ENCODE measurements at regions not wholly inside any gene's neighbourhood (a gene's known extent, or its start where the extent isn't known, plus 50 kb on each side); places are given as distances from the start of the nearest gene placed in this dataset.
"Not testable (repeated sequence)": the region's sequence is repeated elsewhere in the genome, so short reads cannot be mapped to it uniquely, and the experiment has no call there.

GRCh38 chr16:52353249-52353648 lies 193.7 kb downstream of the TOX3 start:
- Mint-ChIP-seq H3K27ac (ENCODE audit: low read depth) (no peak overlapping the region), H3K36me3 (ENCODE audit: insufficient read depth) (no peaks in the 10 kb centered on the region), H3K4me3 (no peak overlapping the region), H3K9me3 (peaks cover 11% of the 10 kb centered on the region), H3K4me1 (no peaks in the 10 kb centered on the region), H3K27me3 (no peaks in the 10 kb centered on the region)
- ATAC-seq (replicated peaks; ENCODE audit: extremely low read depth, poor library complexity, severe bottlenecking), result no peak
- no peak for DNase-seq (ENCODE audit: low spot score in 2 of 2)

- no peaks in the 10 kb centered on the region for H3K27me3 Mint-ChIP-seq
- H3K27ac Mint-ChIP-seq (ENCODE audit: low read depth), result no peak overlapping the region
- ATAC-seq (replicated peaks; ENCODE audit: extremely low read depth, poor library complexity, severe bottlenecking) (no peak), DNase-seq (ENCODE audit: low spot score in 2 of 2) (no peak)
- H3K36me3 Mint-ChIP-seq (ENCODE audit: insufficient read depth), result no peaks in the 10 kb centered on the region
- H3K4me1 Mint-ChIP-seq, result no peaks in the 10 kb centered on the region
- peaks cover 11% of the 10 kb centered on the region for H3K9me3 Mint-ChIP-seq
- H3K4me3 Mint-ChIP-seq, result no peak overlapping the region
Observed at GRCh38 chr16:52351451-52351850, 195.5 kb downstream of the TOX3 start.

DNA sequence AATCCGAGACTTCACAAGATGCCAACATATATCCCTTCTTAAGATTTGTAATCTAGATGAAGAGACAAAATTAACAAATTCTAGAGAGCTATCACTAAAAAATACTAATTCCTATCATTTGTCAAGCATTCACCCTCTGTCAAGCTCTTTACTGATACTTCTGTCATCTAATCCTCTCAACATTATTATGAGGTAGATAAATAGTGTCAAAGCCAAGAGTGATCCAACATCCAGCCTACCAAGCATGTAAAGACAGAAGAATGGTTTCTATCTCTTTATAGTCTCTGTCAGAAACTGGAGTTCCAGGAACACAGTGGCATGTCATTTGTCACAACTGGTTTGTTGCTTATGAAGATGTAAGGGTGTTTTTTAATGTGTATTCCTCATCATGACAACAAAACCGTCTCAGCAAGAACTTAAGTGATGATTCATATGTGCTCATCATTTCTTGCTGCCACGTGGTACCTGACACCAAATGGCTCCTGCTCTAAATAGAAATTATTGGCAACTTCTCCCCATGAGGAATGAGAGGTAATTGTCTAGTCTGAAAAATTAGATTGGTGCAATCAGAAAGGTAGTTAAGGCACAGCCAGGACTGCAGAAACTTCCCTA lies 196.8 kb downstream of the TOX3 start:
- no peak overlapping the region for H3K4me3 Mint-ChIP-seq
- H3K9me3 Mint-ChIP-seq, result peaks cover 11% of the 10 kb centered on the region
- no peaks in the 10 kb centered on the region for H3K27me3 Mint-ChIP-seq
- H3K27ac Mint-ChIP-seq (ENCODE audit: low read depth), result no peak overlapping the region
- H3K4me1 Mint-ChIP-seq, result no peaks in the 10 kb centered on the region
- no peak for DNase-seq (ENCODE audit: low spot score in 2 of 2)
- ATAC-seq (replicated peaks; ENCODE audit: extremely low read depth, poor library complexity, severe bottlenecking), result no peak
- no peaks in the 10 kb centered on the region for H3K36me3 Mint-ChIP-seq (ENCODE audit: insufficient read depth)

- Mint-ChIP-seq H3K27me3 (no peaks in the 10 kb centered on the region), H3K9me3 (peaks cover 12% of the 10 kb centered on the region), H3K36me3 (ENCODE audit: insufficient read depth) (peaks cover 4% of the 10 kb centered on the region), H3K4me1 (no peaks in the 10 kb centered on the region), H3K27ac (ENCODE audit: low read depth) (no peak overlapping the region), H3K4me3 (no peak overlapping the region)
- ATAC-seq (replicated peaks; ENCODE audit: extremely low read depth, poor library complexity, severe bottlenecking) (no peak), DNase-seq (ENCODE audit: low spot score in 2 of 2) (no peak)
Observed at GRCh38 chr16:52346709-52347108, 200.2 kb downstream of the TOX3 start.

DNA sequence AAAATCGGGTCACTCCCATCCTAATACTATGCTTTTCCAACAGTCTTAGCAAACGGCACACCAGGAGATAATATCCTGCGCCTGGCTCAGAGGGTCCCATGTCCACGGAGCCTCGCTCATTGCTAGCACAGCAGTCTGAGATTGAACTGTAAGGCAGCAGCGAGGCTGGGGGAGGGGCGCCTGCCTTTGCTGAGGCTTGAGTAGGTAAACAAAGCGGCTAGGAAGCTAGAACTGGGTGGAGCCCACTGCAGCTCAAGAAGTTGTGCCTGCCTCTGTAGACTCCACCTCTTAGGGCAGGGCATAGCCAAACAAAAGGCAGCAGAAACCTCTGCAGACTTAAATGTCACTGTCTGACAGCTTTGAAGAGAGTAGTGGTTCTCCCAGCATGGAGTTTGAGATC lies 213.3 kb downstream of the TOX3 start:
- H3K4me1 Mint-ChIP-seq; ATAC-seq (replicated peaks; ENCODE audit: extremely low read depth, poor library complexity, severe bottlenecking); DNase-seq (ENCODE audit: low spot score in 2 of 2); H3K27me3 Mint-ChIP-seq; H3K4me3 Mint-ChIP-seq; H3K27ac Mint-ChIP-seq (ENCODE audit: low read depth); H3K36me3 Mint-ChIP-seq (ENCODE audit: insufficient read depth): not testable (repeated sequence)
- peaks cover 22% of the 10 kb centered on the region for H3K9me3 Mint-ChIP-seq

GRCh38 chr16:52320930-52321439 lies 226.0 kb downstream of the TOX3 start:
- no peak for DNase-seq (ENCODE audit: low spot score in 2 of 2)
- no peaks in the 10 kb centered on the region for H3K36me3 Mint-ChIP-seq (ENCODE audit: insufficient read depth)
- H3K27ac Mint-ChIP-seq (ENCODE audit: low read depth), result no peak overlapping the region
- no peaks in the 10 kb centered on the region for H3K4me1 Mint-ChIP-seq
- peaks cover 17% of the 10 kb centered on the region for H3K9me3 Mint-ChIP-seq
- no peak overlapping the region for H3K4me3 Mint-ChIP-seq
- H3K27me3 Mint-ChIP-seq, result no peaks in the 10 kb centered on the region
- no peak for ATAC-seq (replicated peaks; ENCODE audit: extremely low read depth, poor library complexity, severe bottlenecking)

DNA sequence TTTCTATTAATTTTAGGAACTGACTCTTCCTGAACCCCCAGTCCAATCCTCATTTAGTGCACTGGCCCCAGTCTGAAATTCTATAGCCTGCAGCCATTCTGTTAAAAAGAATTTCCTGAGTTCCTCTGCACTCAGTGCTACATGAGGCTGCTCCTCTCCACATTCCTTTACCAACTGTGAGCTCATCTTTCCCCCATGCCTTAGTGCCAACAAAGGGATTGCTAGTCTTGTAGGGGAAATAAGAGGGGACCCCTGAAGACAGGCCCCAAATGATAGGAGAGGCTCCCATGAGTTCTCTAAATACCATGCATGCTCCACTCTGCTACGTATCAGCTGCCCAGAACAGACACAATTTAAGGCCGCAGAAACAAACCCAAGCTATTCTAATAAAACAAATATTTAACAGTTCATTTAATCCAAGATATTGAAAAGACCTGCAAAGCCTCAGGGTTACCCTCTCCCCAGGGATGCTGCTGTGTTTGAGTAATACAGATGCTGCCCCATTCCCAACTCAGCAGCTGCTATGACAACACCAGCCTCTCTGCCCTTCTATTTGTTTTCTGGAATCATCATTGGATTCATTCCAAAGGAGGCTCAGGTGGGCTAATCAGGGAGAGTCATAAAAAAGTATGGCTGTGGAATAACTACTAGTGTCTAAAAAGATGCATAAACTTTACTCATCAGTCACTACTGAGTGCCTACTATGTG lies 228.5 kb downstream of the TOX3 start:
- Mint-ChIP-seq H3K27ac (ENCODE audit: low read depth) (no peak overlapping the region), H3K9me3 (peaks cover 25% of the 10 kb centered on the region), H3K4me1 (no peaks in the 10 kb centered on the region), H3K27me3 (no peaks in the 10 kb centered on the region), H3K36me3 (ENCODE audit: insufficient read depth) (no peaks in the 10 kb centered on the region), H3K4me3 (no peak overlapping the region)
- ATAC-seq (replicated peaks; ENCODE audit: extremely low read depth, poor library complexity, severe bottlenecking) (no peak), DNase-seq (ENCODE audit: low spot score in 2 of 2) (no peak)

DNA sequence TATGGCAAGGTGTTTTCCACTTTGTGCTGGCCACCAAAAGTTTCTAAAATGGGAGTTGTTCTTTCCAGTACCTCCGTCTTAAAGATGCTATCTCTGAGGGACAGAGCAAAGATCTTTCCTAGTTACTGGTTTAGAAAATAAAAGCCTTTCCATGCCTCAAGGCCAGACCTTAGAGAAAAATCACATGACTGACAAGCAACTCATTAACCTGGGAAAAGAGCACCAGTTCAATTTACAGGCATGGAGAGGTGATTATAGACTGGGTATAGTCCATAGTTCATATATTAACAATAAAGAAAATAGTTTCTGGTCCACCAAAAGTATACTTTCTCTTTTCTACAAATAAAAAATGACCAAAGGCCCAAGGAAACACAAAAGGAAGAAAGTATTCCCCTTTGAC lies 230.7 kb downstream of the TOX3 start:
- no peak overlapping the region for H3K27ac Mint-ChIP-seq (ENCODE audit: low read depth)

DNA sequence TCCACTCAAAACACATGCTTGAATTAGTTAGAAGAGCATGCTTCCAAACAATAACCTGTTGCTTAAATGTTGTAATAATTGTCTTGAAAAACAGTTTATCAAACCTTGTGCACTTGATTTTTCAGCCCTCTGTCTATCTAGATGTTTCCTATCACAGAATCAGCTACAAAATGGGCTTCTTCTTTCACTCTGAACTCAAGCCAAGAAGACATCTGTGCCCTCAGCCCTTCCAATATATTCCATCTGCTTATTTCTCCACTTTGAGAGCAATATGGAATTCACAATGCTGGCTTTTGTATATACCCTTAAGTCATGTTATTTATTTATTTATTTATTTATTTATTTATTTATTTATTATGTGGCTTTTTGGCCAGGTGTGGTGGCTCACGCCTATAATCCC lies 234.2 kb downstream of the TOX3 start:
- Mint-ChIP-seq H3K27me3 (no peaks in the 10 kb centered on the region), H3K4me1 (no peaks in the 10 kb centered on the region), H3K4me3 (no peak overlapping the region), H3K9me3 (peaks cover 14% of the 10 kb centered on the region), H3K36me3 (ENCODE audit: insufficient read depth) (no peaks in the 10 kb centered on the region), H3K27ac (ENCODE audit: low read depth) (no peak overlapping the region)
- no peak for ATAC-seq (replicated peaks; ENCODE audit: extremely low read depth, poor library complexity, severe bottlenecking)
- no peak for DNase-seq (ENCODE audit: low spot score in 2 of 2)

More for the DNA sequence above, 230.7 kb downstream of the TOX3 start:
- peaks cover 17% of the 10 kb centered on the region for H3K9me3 Mint-ChIP-seq
- H3K27me3 Mint-ChIP-seq, result no peaks in the 10 kb centered on the region
- H3K4me1 Mint-ChIP-seq, result no peaks in the 10 kb centered on the region
- ATAC-seq (replicated peaks; ENCODE audit: extremely low read depth, poor library complexity, severe bottlenecking) (no peak), DNase-seq (ENCODE audit: low spot score in 2 of 2) (no peak)
- no peaks in the 10 kb centered on the region for H3K36me3 Mint-ChIP-seq (ENCODE audit: insufficient read depth)
- no peak overlapping the region for H3K4me3 Mint-ChIP-seq

DNA sequence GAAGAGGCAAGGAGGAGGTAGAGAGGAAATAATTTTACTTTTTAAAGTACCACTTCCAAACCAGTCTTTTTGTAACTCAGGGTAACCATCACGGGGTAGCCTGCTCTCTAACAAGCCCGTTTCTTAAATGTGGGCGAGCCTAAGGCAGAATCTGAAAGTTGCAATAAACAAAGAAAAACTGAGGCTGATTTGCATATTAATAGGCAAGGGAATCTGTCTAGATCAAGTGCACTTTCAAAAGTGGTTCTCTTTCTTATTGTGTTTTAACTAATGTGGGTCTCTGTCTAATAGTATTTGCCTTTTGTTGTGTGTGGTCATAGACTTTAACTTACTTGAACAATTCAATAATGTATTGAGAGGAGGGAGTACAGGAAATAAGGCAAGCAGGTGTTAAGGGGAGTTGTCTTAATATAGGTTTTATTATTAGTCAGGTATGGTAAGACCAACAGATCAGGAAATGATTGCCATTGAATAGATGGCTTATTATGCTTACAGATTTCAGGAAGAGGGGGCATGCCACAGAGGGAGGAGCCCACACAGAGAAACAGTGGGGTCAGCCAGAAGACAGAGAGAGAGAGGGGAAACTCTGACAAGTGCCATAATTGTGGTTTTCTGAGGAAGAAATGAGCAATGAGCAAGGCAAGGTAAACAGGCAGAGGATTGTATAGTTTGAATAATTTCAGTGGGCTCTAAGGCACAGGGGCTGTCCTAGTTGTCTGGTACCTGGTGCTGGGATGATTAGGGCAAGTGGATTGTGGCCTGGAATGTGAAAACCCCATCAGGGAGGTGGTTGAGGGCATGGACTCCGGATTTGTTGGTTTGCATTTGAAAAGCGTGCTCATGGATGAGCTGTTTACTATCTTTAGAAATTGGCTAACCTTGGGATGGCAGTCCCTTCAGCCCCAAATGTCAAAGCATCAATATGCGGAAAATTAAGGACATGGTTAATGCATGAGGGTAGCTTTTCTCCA lies 237.2 kb downstream of the TOX3 start:
- DNase-seq (ENCODE audit: low spot score in 2 of 2), result no peak
- no peaks in the 10 kb centered on the region for H3K4me1 Mint-ChIP-seq
- ATAC-seq (replicated peaks; ENCODE audit: extremely low read depth, poor library complexity, severe bottlenecking), result no peak
- H3K36me3 Mint-ChIP-seq (ENCODE audit: insufficient read depth), result no peaks in the 10 kb centered on the region
- peaks cover 8% of the 10 kb centered on the region for H3K9me3 Mint-ChIP-seq
- H3K27me3 Mint-ChIP-seq, result no peaks in the 10 kb centered on the region
- H3K27ac Mint-ChIP-seq (ENCODE audit: low read depth), result no peak overlapping the region
- no peak overlapping the region for H3K4me3 Mint-ChIP-seq

DNA sequence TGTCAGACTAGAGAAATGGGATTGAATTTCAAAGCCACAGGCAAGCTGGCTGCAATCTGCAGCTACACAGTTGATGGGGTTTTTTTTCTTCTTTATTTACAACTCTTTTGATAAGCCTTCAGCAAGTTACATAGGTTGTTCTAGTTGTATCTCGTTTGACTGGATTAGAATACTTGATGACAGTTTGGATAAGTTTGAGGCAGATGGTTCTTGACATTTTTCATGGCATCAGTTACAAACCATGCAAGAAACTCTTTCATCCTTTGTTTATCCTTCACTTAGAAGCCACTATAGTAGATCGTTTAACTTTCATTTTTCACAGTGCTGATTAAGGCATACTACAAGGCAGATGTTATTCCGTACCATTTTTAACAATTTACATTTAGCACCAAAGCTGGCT lies 238.9 kb downstream of the TOX3 start:
- ATAC-seq (replicated peaks; ENCODE audit: extremely low read depth, poor library complexity, severe bottlenecking) (no peak), DNase-seq (ENCODE audit: low spot score in 2 of 2) (no peak)
- no peaks in the 10 kb centered on the region for H3K27me3 Mint-ChIP-seq
- no peaks in the 10 kb centered on the region for H3K36me3 Mint-ChIP-seq (ENCODE audit: insufficient read depth)
- H3K27ac Mint-ChIP-seq (ENCODE audit: low read depth), result no peak overlapping the region
- H3K9me3 Mint-ChIP-seq, result peaks cover 6% of the 10 kb centered on the region
- H3K4me3 Mint-ChIP-seq, result no peak overlapping the region
- H3K4me1 Mint-ChIP-seq, result no peaks in the 10 kb centered on the region

DNA sequence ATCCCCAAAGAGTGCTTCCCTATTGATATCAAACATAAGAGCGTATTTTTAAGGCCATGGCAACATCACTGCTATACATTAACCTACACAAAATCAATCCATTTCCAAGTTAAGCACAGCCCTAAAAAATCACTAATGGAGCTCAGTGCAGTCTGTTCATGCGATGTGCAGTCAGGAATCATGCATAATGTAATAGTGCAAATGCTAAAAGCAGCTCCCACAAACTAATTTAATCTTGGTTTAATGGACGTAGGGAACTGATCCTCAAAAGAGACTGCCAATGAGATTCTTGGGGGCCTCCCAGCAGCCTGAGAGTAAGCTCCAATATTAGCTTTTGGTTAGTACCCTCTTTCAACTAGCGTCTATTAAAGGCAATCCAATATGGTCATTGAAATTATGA lies 245.9 kb downstream of the TOX3 start:
- DNase-seq (ENCODE audit: low spot score in 2 of 2), result no peak
- no peaks in the 10 kb centered on the region for H3K36me3 Mint-ChIP-seq (ENCODE audit: insufficient read depth)
- no peaks in the 10 kb centered on the region for H3K27me3 Mint-ChIP-seq
- H3K4me3 Mint-ChIP-seq, result no peak overlapping the region
- H3K27ac Mint-ChIP-seq (ENCODE audit: low read depth), result no peak overlapping the region
- no peaks in the 10 kb centered on the region for H3K4me1 Mint-ChIP-seq
- peaks cover 13% of the 10 kb centered on the region for H3K9me3 Mint-ChIP-seq
- no peak for ATAC-seq (replicated peaks; ENCODE audit: extremely low read depth, poor library complexity, severe bottlenecking)

Measured in central memory CD8-positive, alpha-beta T cell (primary cell).